ENCODE measurements at regions not wholly inside any gene's neighbourhood (a gene's known extent, or its start where the extent isn't known, plus 50 kb on each side); places are given as distances from the start of the nearest gene placed in this dataset.

- no peak for TF ChIP-seq CTCF (IDR thresholded peaks at IDR 0.05; ENCODE audit: insufficient read depth, low read length)
- DNase-seq (ENCODE audit: low read depth) = no peak
- H3K4me3 ChIP-seq (ENCODE audit: low read depth, low read length) = no peak overlapping the region
These were observed 182.7 kb downstream of the PPARGC1A start for GRCh38 chr4:23706972-23707651.

GRCh38 chr4:23700197-23700596 lies 189.7 kb downstream of the PPARGC1A start:
- no peak for TF ChIP-seq CTCF (IDR thresholded peaks at IDR 0.05; ENCODE audit: insufficient read depth, low read length)
- DNase-seq (ENCODE audit: low read depth) = no peak
- H3K4me3 ChIP-seq (ENCODE audit: low read depth, low read length) = no peak overlapping the region

GRCh38 chr4:23697722-23698121 lies 192.1 kb downstream of the PPARGC1A start:
- no peak overlapping the region for H3K4me3 ChIP-seq (ENCODE audit: low read depth, low read length)
- no peak for TF ChIP-seq CTCF (IDR thresholded peaks at IDR 0.05; ENCODE audit: insufficient read depth, low read length)

GRCh38 chr4:23697001-23697528 lies 192.8 kb downstream of the PPARGC1A start:
- no peak overlapping the region for H3K4me3 ChIP-seq (ENCODE audit: low read depth, low read length)
- no peak for DNase-seq (ENCODE audit: low read depth)
- TF ChIP-seq CTCF (IDR thresholded peaks at IDR 0.05; ENCODE audit: insufficient read depth, low read length) = no peak

More at GRCh38 chr4:23697722-23698121, 192.1 kb downstream of the PPARGC1A start:
- no peak for DNase-seq (ENCODE audit: low read depth)

GRCh38 chr4:23686169-23686897 lies 203.5 kb downstream of the PPARGC1A start:
- TF ChIP-seq CTCF (IDR thresholded peaks at IDR 0.05; ENCODE audit: insufficient read depth, low read length) = no peak
- H3K4me3 ChIP-seq (ENCODE audit: low read depth, low read length) = no peak overlapping the region
- no peak for DNase-seq (ENCODE audit: low read depth)

- DNase-seq (ENCODE audit: low read depth) = no peak
- no peak overlapping the region for H3K4me3 ChIP-seq (ENCODE audit: low read depth, low read length)
- no peak for TF ChIP-seq CTCF (IDR thresholded peaks at IDR 0.05; ENCODE audit: insufficient read depth, low read length)
These were observed 204.4 kb downstream of the PPARGC1A start for GRCh38 chr4:23685471-23685870.
